MM.1S (cell line): ENCODE measurements at regions not wholly inside any gene's neighbourhood (a gene's known extent, or its start where the extent isn't known, plus 50 kb on each side); places are given as distances from the start of the nearest gene placed in this dataset.

Source experiments
- DNase-seq: peaks from one replicate; pipeline ENCODE4 v3.0.0-alpha.2; 2015
- H2AFZ ChIP-seq: fragments of 300-600 bp; sonication (generic); 2 replicates; pipeline ENCODE4 v1.6.0; 2016; ENCODE audit warnings: antibody characterized with exemption, low read length
- H3F3A ChIP-seq: fragments of 300-600 bp; sonication (generic); 2 replicates; pipeline ENCODE4 v1.6.1; 2016; ENCODE audit warnings: mild to moderate bottlenecking, antibody characterized with exemption, low read length, moderate library complexity, mixed read lengths; ENCODE audit not compliant: insufficient read depth
- H3K27ac ChIP-seq: fragments of 300-600 bp; sonication (generic); 2 replicates; pipeline ENCODE4 v1.5.1; 2016; ENCODE audit warnings: mild to moderate bottlenecking, low read length
- H3K27me3 ChIP-seq: fragments of 300-600 bp; sonication (generic); replicated peaks from 2 replicates; pipeline ENCODE4 v1.6.0; 2016; ENCODE audit warnings: low read length; ENCODE audit not compliant: insufficient read depth
- H3K36me3 ChIP-seq: fragments of 300-600 bp; sonication (generic); replicated peaks from 2 replicates; pipeline ENCODE4 v1.6.1; 2016; ENCODE audit warnings: mild to moderate bottlenecking, low read length, mixed read lengths; ENCODE audit not compliant: insufficient read depth
- H3K4me1 ChIP-seq: fragments of 300-600 bp; sonication (generic); 2 replicates; pipeline ENCODE4 v1.6.1; 2016; ENCODE audit warnings: low read length, mixed read lengths
- H3K4me2 ChIP-seq: fragments of 300-600 bp; sonication (generic); 2 replicates; pipeline ENCODE4 v1.6.0; 2016; ENCODE audit warnings: low read depth, low read length
- H3K4me3 ChIP-seq: fragments of 300-600 bp; sonication (generic); 2 replicates; pipeline ENCODE4 v1.5.1; 2016; ENCODE audit warnings: low read length, mixed read lengths
- H3K79me2 ChIP-seq: fragments of 300-600 bp; sonication (generic); 2 replicates; pipeline ENCODE4 v1.6.1; 2016; ENCODE audit warnings: mixed run types, low read length, mixed read lengths
- H3K9ac ChIP-seq: fragments of 300-600 bp; sonication (generic); 2 replicates; pipeline ENCODE4 v1.6.1; 2016; ENCODE audit warnings: low read length, mixed read lengths
- H3K9me2 ChIP-seq: fragments of 300-600 bp; sonication (generic); replicated peaks from 2 replicates; pipeline ENCODE4 v1.6.1; 2016; ENCODE audit warnings: mild to moderate bottlenecking, low read length, mixed read lengths; ENCODE audit not compliant: insufficient read depth
- H3K9me3 ChIP-seq: fragments of 300-600 bp; sonication (generic); replicated peaks from 2 replicates; pipeline ENCODE4 v1.6.1; 2016; ENCODE audit warnings: mild to moderate bottlenecking, low read length, mixed read lengths; ENCODE audit not compliant: insufficient read depth
- H4K20me1 ChIP-seq: fragments of 300-600 bp; sonication (generic); 2 replicates; pipeline ENCODE4 v1.6.1; 2016; ENCODE audit warnings: mild to moderate bottlenecking, low read length, moderate library complexity, mixed read lengths; ENCODE audit not compliant: insufficient read depth
- EZH2 ChIP-seq: fragments of 300-600 bp; sonication (generic); optimal IDR thresholded peaks from 2 replicates; pipeline ENCODE3; 2017; ENCODE audit warnings: low read depth, mild to moderate bottlenecking, antibody characterized with exemption, low read length, mixed read lengths
- EZH2phosphoT487 ChIP-seq: fragments of 300-600 bp; sonication (generic); IDR thresholded peaks from 2 replicates; pipeline ENCODE4 v1.6.1; 2018; ENCODE audit warnings: antibody characterized with exemption, low read length
- TF ChIP-seq, protein P1 (sequence below): fragments of 300-600 bp; sonication (generic); IDR thresholded peaks from 2 replicates; pipeline ENCODE4 v1.5.1; 2016; ENCODE audit warnings: antibody characterized with exemption, low read length, mixed read lengths

- H3K4me3 ChIP-seq, result no peak overlapping the region
- no peaks in the 10 kb centered on the region for H4K20me1 ChIP-seq
- no peak overlapping the region for H3K9ac ChIP-seq
- H3K4me2 ChIP-seq, result no peak overlapping the region
- H3K4me1 ChIP-seq, result no peaks in the 10 kb centered on the region
- H3K9me3 ChIP-seq, result no peaks in the 10 kb centered on the region
- H3K36me3 ChIP-seq, result no peaks in the 10 kb centered on the region
- H3F3A ChIP-seq, result no peaks in the 10 kb centered on the region
- TF ChIP-seq, protein P1, sequence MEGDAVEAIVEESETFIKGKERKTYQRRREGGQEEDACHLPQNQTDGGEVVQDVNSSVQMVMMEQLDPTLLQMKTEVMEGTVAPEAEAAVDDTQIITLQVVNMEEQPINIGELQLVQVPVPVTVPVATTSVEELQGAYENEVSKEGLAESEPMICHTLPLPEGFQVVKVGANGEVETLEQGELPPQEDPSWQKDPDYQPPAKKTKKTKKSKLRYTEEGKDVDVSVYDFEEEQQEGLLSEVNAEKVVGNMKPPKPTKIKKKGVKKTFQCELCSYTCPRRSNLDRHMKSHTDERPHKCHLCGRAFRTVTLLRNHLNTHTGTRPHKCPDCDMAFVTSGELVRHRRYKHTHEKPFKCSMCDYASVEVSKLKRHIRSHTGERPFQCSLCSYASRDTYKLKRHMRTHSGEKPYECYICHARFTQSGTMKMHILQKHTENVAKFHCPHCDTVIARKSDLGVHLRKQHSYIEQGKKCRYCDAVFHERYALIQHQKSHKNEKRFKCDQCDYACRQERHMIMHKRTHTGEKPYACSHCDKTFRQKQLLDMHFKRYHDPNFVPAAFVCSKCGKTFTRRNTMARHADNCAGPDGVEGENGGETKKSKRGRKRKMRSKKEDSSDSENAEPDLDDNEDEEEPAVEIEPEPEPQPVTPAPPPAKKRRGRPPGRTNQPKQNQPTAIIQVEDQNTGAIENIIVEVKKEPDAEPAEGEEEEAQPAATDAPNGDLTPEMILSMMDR, result no peak
- no peak for TF ChIP-seq EZH2
- TF ChIP-seq EZH2phosphoT487, result no peak
- peaks cover 10% of the 10 kb centered on the region for H3K27me3 ChIP-seq
- H3K27ac ChIP-seq, result no peak overlapping the region
- DNase-seq, result no peak
- H3K79me2 ChIP-seq, result no peaks in the 10 kb centered on the region
- no peak overlapping the region for H2AFZ ChIP-seq
- H3K9me2 ChIP-seq, result no peaks in the 10 kb centered on the region
These were observed 171.8 kb upstream of the SHH start for GRCh38 chr7:155984028-155984580.

DNA sequence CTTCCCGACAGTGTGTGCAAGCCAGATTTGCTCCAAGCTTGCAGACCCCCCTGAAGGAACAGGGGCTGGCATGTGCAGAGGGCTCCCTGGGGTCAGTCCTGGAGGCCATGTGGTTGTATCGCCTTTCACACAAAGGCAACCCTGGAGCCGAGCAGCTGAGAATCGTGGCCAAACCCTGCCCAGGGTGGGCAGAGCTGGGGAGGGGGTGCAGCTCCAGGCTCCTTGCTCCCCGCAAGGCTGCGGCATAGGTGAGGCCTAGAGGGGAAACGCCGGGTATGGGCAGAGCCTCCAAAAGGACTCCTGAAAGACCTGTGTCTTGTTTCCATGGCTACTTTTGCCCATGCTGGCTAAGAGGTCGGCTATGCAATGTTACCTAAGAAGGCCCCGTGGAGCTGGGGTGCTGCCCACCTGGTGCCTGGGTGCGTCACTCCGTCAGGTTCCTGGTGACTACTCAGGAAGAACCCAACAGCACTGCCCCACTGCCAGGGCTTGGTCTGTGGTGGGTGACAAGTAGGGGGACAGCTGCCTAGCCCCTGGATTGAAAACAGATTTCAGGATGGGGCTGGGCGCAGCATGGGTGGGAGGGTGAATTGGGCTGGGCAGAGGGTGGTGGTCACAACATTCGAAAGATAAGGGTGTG, 171.0 kb upstream of the SHH start:
- no peaks in the 10 kb centered on the region for H3K79me2 ChIP-seq
- no peaks in the 10 kb centered on the region for H3K9me2 ChIP-seq
- TF ChIP-seq EZH2 (no peak), EZH2phosphoT487 (no peak)
- TF ChIP-seq, protein P1, result no peak
- H3F3A ChIP-seq, result no peaks in the 10 kb centered on the region
- peaks cover 13% of the 10 kb centered on the region for H3K27me3 ChIP-seq
- H3K9me3 ChIP-seq, result no peaks in the 10 kb centered on the region
- H3K4me2 ChIP-seq, result no peak overlapping the region
- no peak overlapping the region for H3K9ac ChIP-seq
- H3K36me3 ChIP-seq, result no peaks in the 10 kb centered on the region
- DNase-seq, result no peak
- H2AFZ ChIP-seq, result no peak overlapping the region
- H3K4me3 ChIP-seq, result no peak overlapping the region
- H4K20me1 ChIP-seq, result no peaks in the 10 kb centered on the region
- no peak overlapping the region for H3K27ac ChIP-seq
- H3K4me1 ChIP-seq, result no peaks in the 10 kb centered on the region

DNA sequence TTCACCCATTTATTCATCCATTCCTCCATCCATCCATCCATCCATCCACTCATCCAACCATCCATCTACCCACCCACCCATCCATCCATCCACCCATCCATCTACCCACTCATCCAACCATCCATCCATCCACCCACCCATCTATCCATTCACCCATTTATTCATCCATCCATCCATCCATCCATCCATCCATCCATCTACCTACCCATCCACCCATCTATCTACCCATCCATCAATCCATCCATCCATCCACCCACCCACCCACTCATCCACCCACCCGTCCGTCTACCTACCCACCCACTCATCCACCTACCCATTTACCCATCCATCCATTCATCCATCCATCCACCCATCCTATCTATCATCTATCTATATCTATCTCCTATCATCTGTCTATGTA, 169.4 kb upstream of the SHH start:
- no peak overlapping the region for H3K4me3 ChIP-seq
- H3K9ac ChIP-seq, result no peak overlapping the region
- H3K27ac ChIP-seq, result no peak overlapping the region
- H2AFZ ChIP-seq, result no peak overlapping the region
- TF ChIP-seq, protein P1, result no peak
- TF ChIP-seq EZH2 (no peak), EZH2phosphoT487 (no peak)
- no peaks in the 10 kb centered on the region for H3K4me1 ChIP-seq
- no peaks in the 10 kb centered on the region for H3K9me3 ChIP-seq
- H3K9me2 ChIP-seq, result no peaks in the 10 kb centered on the region
- H3F3A ChIP-seq, result no peaks in the 10 kb centered on the region
- no peak overlapping the region for H3K4me2 ChIP-seq
- DNase-seq, result no peak
- no peaks in the 10 kb centered on the region for H3K36me3 ChIP-seq
- H4K20me1 ChIP-seq, result no peaks in the 10 kb centered on the region
- no peaks in the 10 kb centered on the region for H3K79me2 ChIP-seq
- H3K27me3 ChIP-seq, result peaks cover 26% of the 10 kb centered on the region
